H4 (cell line): ENCODE measurements at regions not wholly inside any gene's neighbourhood (a gene's known extent, or its start where the extent isn't known, plus 50 kb on each side); places are given as distances from the start of the nearest gene placed in this dataset.

ENCODE experiments used
- DNase-seq: peaks from one replicate; pipeline ENCODE4 v3.0.0-alpha.2; 2015; ENCODE audit warnings: low spot score

- peak; percentile 40 for DNase-seq
Observed at GRCh38 chr2:71792926-71793761, 339.8 kb downstream of the DYSF start.

DNA sequence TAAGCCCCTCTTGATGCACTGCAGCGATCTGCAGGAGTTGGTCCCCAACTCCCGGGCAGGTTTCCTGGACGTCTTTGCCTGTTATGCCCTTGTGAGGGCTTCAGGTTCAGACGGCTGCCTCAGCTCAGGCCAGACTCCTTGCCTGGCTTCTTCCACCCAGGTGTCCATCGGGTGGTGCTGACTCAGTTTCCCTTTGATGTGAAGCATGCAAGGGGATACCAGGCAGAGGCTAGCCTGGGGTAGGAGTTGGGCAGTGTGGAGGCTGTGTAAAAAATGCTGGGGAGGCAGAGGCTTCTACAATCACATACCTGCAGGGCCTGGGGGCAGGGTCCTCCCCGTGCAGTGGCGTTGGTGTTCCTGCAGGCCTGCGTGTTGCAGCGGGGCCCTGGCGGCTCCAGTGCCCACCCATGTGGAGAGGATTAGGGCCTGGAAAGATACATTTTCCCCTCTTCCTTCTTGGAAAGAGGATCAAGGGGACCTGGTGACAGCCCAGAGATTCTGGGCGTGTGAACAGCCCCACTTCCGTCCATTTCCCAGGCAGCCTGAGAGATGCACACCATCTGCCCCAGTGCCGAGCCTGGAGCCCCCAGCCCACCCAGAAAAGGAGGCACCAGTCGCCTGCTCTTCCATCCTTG, 338.3 kb downstream of the DYSF start:
- DNase-seq: no peak

- DNase-seq: no peak
Observed at GRCh38 chr2:71791061-71791450, 337.7 kb downstream of the DYSF start.

- no peak for DNase-seq
Observed at GRCh38 chr2:71790226-71791060, 337.1 kb downstream of the DYSF start.

DNA sequence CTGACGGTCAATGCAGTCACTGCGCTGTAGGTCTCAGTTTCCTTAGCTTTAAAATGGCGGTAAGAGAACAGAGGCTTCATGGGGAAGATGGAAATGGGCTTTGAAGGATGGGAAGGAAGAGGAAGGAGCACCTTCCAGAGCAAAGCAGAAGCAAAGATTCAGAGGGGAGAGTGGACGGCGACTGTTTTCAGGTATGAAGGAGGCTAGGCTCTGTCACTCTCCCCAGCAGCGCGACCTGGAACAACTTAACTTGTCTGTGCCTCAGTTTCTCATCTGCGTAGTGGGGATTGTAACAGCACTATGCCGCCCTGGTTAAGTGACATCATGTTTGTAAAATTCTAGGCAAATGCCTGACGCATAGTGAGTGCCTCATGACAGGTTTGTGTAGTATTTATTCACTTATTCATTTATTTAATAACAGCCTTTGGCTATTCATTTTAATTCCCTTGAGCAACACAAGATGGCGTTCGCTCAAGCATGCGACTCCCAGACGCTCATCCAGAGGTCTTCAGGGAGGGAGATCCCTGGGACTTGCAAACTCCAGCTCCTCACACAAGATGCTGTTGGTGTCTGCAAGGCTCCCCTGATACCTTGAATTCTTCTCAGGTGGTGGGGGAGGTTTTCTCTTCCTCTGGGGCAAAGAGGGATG, 336.3 kb downstream of the DYSF start:
- DNase-seq: no peak

DNA sequence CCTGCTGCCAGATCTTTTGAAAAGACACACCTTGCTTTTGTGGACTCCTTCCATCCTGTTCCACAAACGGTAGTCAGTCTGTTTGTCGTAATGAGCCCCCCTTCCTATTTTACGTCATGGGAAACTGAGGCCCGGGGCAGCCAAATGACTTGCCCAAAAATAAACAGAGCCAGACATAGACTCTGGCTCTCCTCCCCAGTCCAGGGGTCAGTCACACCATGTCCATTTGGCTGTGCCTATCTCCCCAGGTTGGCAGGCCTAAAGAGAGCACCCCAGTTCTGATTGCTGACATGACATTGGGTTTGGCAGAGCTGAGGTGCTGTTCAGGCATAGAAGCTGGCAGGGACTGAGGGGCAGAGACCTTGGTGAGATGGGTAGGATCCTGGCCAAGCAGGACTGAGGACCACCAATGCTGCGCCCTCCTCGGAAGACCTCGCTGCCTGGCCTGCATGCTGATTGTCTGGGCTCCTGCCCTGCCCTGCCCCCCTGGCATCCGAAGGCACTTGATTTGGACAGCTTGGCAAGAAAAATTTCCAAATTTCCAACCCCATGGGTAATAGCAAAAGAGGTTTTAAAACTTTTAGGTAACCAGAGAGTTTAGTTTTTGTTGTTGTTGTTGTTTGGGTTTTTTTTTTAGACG, 335.4 kb downstream of the DYSF start:
- no peak for DNase-seq

DNA sequence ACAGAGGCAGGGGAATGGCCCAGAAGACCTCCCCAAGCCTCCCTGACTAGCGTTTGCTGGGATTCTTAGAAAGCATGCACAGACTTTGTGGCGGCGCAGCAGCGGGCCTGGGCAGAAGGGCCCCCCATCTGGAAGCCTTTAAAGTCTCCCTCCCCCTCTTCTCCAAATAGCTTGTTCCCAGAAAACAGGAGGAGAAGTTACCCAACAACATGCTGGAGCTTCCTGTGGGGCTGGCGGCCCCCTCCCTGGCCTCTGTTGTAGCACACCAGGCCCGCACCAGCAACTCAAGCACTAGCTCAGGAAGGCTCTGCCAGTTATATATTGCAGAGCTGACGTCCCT, 334.8 kb downstream of the DYSF start:
- no peak for DNase-seq

GRCh38 chr2:71787476-71788185, 334.3 kb downstream of the DYSF start:
- DNase-seq: no peak

DNA sequence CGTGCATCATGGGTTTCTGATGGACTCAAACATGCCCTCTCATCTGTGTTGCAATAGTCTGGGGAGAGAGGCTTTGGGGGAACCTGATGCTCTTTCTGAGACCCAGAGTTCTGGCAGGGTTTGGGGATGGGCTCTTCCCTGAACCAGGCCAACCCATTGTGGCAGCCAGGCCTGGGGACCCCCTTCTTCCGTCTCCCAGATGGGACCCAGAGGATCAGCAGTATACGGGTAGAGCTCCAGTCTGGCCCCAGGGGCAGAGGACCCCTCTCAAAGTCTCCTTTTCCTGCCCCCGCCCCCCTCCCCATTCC, 333.7 kb downstream of the DYSF start:
- no peak for DNase-seq

DNA sequence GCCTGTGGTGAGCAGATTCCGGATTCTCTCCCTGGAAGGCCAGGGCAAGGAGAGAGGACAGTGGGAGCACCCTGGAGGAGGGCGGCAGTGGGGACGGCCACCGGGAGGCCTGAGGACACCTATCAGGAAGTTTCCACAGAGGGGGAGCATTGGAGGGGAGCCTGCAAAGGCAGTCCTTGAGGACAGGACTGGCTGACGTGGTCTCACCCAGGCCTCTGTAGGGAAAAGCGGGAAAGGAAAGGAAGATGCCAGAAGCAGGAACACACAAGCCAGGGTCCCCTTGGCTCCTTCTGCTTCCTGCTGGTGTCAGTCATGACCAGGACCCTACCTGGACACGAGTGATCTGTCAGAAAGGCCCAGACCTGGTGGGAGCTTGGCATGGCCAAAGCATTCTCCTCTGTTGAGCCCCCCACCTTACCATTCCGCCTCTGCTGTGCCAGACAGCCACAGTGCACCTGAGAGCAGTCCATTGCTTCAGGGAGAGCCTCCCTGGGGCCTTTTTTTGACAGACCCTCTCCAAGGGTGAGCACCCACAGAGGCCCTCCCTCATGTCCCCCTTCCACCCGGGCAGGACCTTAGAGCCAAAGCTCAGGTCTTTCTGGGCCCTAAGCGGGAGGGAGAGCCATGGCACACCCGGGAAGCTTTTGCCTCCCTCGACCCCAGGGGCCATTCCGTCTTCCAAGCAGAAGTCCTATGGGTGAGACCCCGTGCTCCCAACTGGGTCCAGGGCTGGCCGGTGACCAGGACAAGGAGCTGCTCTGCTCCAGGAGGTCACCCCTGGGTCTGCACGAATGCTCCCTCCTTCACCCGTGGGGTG, 333.1 kb downstream of the DYSF start:
- DNase-seq: no peak

- DNase-seq: no peak
Observed at GRCh38 chr2:71785516-71785981, 332.2 kb downstream of the DYSF start.

DNA sequence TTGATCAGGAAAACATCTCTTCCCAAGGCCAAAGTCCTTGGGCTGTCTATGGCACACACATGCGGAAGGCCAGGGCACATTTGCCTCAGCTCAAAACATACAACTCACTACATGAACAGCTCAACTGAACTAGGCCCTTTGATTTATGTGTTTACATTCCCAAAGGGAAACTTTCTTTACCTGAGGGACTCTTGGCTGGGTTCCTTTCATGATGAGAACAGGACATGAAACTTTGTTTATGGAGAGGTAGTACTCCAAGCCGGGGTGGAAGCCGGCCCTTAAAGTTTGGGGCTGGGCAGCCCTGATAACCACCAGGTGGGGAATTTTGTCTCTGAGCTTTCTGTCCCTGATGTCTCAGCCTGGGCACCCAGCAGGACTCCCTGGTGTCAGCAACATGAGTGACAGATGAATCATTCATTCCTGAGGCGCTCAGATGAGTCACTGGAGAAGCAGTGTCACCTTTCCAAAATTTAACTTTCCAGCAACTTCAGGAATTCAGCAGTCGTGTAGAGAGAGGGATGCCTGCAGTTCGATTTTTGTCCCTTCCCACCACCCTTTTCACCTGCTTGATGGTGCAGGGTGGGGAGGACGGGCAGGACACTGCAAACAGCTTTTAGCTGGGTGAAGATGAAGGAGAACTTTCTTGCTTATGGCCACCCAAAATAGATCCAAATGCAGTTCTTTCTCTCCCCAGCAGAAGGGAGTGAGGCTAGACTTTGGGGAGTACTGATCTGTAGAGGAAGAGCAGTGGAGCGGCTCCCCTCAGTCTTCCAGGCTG, 331.6 kb downstream of the DYSF start:
- no peak for DNase-seq

DNA sequence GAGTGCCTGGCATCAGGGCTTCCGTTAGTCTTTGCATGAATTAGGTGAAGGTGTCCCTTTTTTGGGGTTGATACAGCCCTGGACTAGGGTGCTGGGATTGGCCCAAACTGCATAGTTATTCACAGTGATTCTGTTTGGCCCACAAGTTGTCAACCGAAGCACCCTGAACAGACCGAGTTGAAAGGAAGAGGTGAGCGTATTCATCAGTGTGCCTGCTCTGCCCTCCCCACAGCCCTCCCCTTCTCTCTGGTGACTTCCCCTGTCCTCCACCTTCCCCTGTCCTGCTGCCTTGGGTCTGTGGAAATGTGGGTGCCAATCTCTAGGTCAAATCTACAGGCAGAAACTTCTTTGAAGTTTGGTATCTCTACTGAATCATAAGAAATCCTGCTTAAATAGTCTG, 330.5 kb downstream of the DYSF start:
- no peak for DNase-seq

- DNase-seq: no peak
Observed at GRCh38 chr2:71783215-71783614, 329.9 kb downstream of the DYSF start.

- DNase-seq: no peak
Observed at GRCh38 chr2:71782323-71782722, 329.0 kb downstream of the DYSF start.

DNA sequence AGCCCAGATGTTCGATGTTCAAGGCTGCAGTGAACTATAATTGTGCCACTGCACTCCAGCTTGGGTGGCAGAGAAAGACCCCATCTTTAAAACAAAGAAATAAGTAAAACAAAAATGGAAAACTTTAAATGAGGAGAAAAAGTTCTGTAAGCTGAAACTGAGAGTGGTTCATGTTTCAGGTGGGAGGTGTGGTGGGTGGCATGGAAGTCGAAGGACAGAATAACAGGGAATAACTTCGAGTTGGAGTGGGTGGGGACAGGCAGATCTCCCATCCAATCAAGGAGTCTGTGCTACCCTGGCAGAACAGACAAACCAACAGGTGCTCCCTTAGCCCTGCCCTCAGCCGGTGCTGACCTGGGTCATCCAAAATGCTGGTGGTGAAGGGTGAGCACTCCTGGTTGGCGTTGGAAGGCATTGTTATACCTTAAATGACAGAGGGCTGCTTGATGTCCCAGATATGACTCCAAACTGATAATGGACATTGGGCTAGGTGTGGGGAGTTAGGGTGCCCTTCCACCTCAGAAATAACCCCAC, 328.4 kb downstream of the DYSF start:
- DNase-seq: no peak

GRCh38 chr2:71780162-71780561, 326.8 kb downstream of the DYSF start:
- DNase-seq: no peak

- no peak for DNase-seq
Observed at GRCh38 chr2:71779774-71780105, 326.4 kb downstream of the DYSF start.
